Suprapubic skin (tissue), 3 donors: ENCODE measurements at regions not wholly inside any gene's neighbourhood (a gene's known extent, or its start where the extent isn't known, plus 50 kb on each side); places are given as distances from the start of the nearest gene placed in this dataset.

Experiments
- EP300 ChIP-seq: sonication (generic); formaldehyde crosslinking; IDR thresholded peaks from one replicate; pipeline ENCODE4 v1.6.1; 2017; ENCODE audit warnings: antibody characterized with exemption
- TF ChIP-seq, protein P1 (sequence below), 2 donors: fragments of 200-600 bp in 1 of 2; fragments of 450-650 bp in 1 of 2; sonication (generic) in 1 of 2; IDR thresholded peaks; one replicate each; pipeline ENCODE4 v1.5.1; 2016 to 2019; ENCODE audit warnings: antibody characterized with exemption in 2 of 2, mild to moderate bottlenecking in 1 of 2, moderate library complexity in 1 of 2

DNA sequence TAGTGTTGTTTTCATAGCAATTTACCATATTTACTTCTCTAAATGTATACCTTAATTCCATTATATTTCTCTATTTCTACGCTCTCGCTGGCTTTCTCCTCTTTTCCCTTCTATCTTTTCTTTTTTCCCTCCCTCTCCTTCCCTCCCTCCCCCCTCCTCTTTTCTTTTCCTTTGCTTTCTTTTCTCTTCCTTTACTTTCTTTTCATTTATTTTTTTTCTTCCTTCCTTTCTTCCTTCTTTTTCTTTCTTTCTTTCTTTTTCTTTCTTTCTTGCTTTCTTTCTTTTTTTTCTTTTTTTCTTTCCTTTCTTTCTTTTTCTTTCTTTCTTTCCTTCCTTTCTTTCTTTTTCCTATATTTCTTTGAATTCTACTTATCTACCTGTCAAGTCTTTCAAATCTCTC, 533.0 kb upstream of the POT1 start:
- TF ChIP-seq, protein P1, sequence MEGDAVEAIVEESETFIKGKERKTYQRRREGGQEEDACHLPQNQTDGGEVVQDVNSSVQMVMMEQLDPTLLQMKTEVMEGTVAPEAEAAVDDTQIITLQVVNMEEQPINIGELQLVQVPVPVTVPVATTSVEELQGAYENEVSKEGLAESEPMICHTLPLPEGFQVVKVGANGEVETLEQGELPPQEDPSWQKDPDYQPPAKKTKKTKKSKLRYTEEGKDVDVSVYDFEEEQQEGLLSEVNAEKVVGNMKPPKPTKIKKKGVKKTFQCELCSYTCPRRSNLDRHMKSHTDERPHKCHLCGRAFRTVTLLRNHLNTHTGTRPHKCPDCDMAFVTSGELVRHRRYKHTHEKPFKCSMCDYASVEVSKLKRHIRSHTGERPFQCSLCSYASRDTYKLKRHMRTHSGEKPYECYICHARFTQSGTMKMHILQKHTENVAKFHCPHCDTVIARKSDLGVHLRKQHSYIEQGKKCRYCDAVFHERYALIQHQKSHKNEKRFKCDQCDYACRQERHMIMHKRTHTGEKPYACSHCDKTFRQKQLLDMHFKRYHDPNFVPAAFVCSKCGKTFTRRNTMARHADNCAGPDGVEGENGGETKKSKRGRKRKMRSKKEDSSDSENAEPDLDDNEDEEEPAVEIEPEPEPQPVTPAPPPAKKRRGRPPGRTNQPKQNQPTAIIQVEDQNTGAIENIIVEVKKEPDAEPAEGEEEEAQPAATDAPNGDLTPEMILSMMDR (IDR thresholded peaks at IDR 0.05): no peak
- no peak for TF ChIP-seq EP300
